ENCODE measurements at regions not wholly inside any gene's neighbourhood (a gene's known extent, or its start where the extent isn't known, plus 50 kb on each side); places are given as distances from the start of the nearest gene placed in this dataset.
"Not testable (repeated sequence)": the region's sequence is repeated elsewhere in the genome, so short reads cannot be mapped to it uniquely, and the experiment has no call there.

DNA sequence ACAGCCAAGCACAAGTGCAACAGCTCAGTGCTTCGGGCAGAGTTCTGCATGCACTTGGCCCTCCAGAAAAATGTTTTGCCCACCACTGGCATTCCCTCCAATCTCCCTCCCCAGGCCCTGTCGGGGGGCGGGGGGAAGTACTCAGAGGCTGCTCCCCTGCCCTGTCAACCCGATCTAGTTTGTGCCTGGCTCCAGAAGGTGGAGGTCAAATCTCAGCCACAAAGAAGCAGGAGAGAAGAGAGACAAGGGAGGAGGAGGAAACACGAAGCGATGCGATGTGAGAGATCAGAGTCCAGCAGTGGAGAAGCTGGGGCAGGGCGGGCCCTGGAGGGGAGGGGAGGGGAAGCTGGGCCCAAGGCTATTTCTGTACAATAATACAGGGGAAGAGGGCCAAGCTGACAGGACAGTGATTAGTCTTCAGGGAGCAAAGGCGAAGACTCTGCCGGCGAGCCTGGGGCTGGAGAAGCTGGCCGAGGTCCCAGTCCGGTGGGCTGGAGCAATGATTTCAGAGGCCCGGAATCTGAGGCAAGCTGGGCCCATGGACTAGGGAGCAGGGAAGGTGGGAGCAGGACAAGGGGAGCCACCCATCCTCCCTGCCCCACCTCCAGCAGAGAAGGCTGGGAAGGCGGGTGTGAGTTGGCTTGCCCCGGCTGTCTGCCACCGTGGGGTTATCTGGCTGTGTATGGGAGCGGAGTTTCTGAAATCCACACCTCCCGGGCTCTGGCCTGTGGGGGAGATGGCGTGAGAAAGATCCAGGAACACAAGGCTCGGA, 167.1 kb downstream of the EFNB1 start:
- ATAC-seq: no peak
- no peak for DNase-seq

DNA sequence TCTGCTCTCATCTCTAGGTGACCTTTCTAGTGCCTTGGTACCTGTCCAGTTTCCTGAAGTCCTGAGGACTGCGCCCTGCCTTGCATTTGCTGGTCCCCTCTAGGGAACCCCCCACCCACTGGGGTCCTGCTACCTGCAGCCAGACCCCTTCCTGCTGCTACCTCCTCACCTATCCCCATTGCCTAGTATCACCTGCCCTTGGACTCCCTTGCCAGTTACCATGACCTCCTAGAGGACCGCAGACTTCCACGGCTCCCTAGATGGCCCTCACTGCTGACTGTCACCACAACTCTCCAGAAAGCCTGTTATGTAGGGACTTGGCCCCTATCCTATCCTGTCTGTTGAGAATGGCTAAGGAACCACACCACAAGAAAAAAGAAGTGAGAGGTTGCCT, 166.6 kb downstream of the EFNB1 start:
- ATAC-seq (no peak), DNase-seq (no peak)

DNA sequence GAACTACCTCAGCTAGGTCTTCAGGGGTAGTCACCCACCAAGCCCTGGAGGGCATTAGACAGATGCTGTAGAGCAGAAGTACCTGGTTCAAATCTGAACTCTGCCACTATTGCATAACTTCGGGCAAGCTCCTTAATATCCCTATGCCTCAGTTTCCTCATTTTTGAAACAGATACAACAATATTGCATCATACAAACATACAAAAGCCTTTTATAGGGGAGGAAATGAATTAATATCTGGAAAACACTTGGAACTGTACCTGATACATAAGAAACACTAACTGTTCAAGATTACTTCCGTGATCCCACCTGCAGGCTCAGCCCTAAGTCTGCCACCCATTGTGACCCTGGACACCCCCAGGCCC, 166.1 kb downstream of the EFNB1 start:
- no peak for DNase-seq
- no peak for ATAC-seq

- no peak for DNase-seq
- ATAC-seq: no peak
These were observed 165.5 kb downstream of the EFNB1 start for GRCh38 chrX:68994135-68994890.

DNA sequence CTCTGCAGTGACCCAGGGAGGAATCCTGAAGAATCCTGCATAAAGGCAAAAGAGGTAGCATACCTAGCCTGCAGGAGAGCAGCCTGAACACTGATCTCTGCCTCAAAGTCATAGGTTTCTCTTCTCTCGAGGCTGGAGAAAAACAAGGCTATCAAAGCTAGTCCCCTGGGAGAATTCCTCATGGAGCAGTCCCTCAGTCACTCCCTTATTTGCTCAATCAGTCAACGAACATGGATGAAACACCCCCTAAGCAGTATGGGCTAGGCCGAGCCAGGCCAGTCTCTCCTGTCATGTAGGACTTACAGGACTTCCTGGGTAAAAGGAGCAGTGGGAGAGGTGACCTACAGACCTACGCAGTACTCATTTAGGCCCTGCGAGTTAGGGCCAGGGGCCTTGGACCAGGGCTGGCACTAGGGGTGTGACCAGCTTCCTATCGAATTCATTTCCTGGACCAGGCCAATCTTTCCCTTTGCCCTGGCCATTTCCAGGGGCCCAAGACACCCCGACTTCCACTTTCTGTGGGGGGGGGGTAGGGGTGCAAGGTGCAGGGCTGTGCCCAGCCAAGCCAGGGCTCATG, 164.1 kb downstream of the EFNB1 start:
- no peak for DNase-seq
- no peak for ATAC-seq

- DNase-seq: no peak
- ATAC-seq: no peak
These were observed 163.0 kb downstream of the EFNB1 start for GRCh38 chrX:68991691-68992345.

DNA sequence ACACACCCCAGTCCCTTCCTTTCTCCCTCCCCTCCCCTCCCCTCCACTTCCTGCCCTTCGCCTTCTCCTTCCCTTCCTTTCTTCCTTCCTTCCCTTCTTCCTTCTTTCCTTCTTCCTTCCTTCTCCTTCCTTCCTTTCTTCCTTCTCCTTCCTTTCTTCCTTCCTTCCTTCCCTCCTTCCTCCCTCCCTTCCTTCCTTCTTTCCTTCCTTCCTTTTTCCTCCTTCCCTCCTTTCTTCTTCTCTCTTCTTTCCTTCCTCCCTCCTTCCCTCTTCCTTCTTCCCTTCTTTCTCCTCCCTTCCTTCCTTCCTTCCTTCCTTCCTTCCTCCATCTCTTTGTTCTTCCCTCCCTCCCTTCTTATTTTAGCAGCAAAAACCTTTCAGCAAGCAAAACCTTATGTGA, 162.1 kb downstream of the EFNB1 start:
- ATAC-seq: no peak
- DNase-seq: no peak

GRCh38 chrX:68989865-68990606, 161.2 kb downstream of the EFNB1 start:
- no peak for ATAC-seq
- DNase-seq: no peak

GRCh38 chrX:68989456-68989855, 160.6 kb downstream of the EFNB1 start:
- DNase-seq (no peak), ATAC-seq (no peak)

DNA sequence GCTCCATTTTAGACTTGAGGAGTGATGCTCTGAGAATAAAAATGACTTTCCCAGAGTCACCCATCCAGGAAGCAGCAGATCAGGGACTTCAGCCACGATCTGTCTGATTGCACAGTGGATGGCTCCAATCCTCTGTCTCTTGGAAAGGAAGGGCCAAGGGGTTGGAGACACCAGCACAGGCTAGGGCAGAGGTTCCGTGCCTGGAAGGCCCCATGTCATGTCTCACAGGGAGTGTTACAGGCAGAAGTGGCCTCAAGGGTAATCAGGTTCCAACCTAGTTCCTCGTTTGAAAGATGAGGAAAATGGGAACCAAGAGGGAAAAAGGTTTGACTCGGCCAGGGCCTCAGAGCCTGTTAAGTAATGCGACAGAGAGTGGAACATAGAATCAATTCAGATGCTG, 160.0 kb downstream of the EFNB1 start:
- DNase-seq (no peak), ATAC-seq (no peak)

GRCh38 chrX:68985135-68985755, 156.4 kb downstream of the EFNB1 start:
- no peak for ATAC-seq
- DNase-seq: no peak

- no peak for DNase-seq
- no peak for ATAC-seq
These were observed 154.4 kb downstream of the EFNB1 start for GRCh38 chrX:68983004-68983857.

GRCh38 chrX:68982476-68982875, 153.7 kb downstream of the EFNB1 start:
- DNase-seq: no peak
- no peak for ATAC-seq

GRCh38 chrX:68980906-68981616, 152.2 kb downstream of the EFNB1 start:
- no peak for DNase-seq
- ATAC-seq: no peak

GRCh38 chrX:68978655-68979054, 149.8 kb downstream of the EFNB1 start:
- no peak for DNase-seq
- no peak for ATAC-seq

- ATAC-seq (no peak), DNase-seq (no peak)
These were observed 149.4 kb downstream of the EFNB1 start for GRCh38 chrX:68978255-68978654.

DNA sequence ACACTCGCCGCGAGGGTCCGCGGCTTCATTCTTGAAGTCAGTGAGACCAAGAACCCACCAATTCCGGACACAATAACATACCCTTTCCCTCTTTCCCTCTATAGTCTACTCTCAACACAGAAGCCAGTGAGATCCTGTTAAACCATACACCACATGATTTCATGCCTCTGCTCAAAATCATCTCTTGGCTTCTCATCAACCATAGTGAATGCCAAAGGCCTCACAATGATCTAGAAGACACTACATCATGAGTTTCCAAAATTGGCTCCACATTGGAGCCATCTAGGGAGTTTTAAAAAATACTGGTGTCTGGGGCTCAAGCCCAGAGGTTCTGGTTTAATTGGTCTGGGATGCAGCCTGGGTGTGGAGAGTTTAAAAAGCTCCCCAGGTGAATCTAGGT, 124.5 kb downstream of the EFNB1 start:
- ATAC-seq (no peak), DNase-seq (no peak)

GRCh38 chrX:68951942-68952619, 123.3 kb downstream of the EFNB1 start:
- not testable (repeated sequence) for ATAC-seq, DNase-seq

- no peak for ATAC-seq
- no peak for DNase-seq
These were observed 122.1 kb downstream of the EFNB1 start for GRCh38 chrX:68950937-68951336.
